Anterior cingulate cortex (tissue), 58 donors: ENCODE measurements at regions not wholly inside any gene's neighbourhood (a gene's known extent, or its start where the extent isn't known, plus 50 kb on each side); places are given as distances from the start of the nearest gene placed in this dataset.
"Not testable (repeated sequence)": the region's sequence is repeated elsewhere in the genome, so short reads cannot be mapped to it uniquely, and the experiment has no call there.

Experiments
- DNase-seq, 58 donors: peaks; one replicate each; lab custom pipeline; 2025; lab: John Stamatoyannopoulos, UW

GRCh38 chr9:81455462-81456219, 233.7 kb downstream of the TLE1 start:
- DNase-seq, result peak in 1 of 58 donors; percentile 12

- no peak for DNase-seq
Observed at GRCh38 chr9:81445331-81445921, 243.9 kb downstream of the TLE1 start.

GRCh38 chr9:81431641-81432040, 257.7 kb downstream of the TLE1 start:
- DNase-seq, result no peak

- DNase-seq, result no peak
Observed at GRCh38 chr9:81430727-81431126, 258.6 kb downstream of the TLE1 start.

GRCh38 chr9:81427870-81428269, 261.5 kb downstream of the TLE1 start:
- no peak for DNase-seq

- no peak for DNase-seq
Observed at GRCh38 chr9:81424431-81424830, 264.9 kb downstream of the TLE1 start.

GRCh38 chr9:81423589-81424326, 265.6 kb downstream of the TLE1 start:
- no peak for DNase-seq

- DNase-seq, result not testable (repeated sequence)
Observed at GRCh38 chr9:81421090-81421489, 268.3 kb downstream of the TLE1 start.

GRCh38 chr9:81420024-81420423, 269.3 kb downstream of the TLE1 start:
- no peak for DNase-seq

- DNase-seq, result no peak
Observed at GRCh38 chr9:81417941-81418340, 271.4 kb downstream of the TLE1 start.

- no peak for DNase-seq
Observed at GRCh38 chr9:81417299-81417675, 272.1 kb downstream of the TLE1 start.

- no peak for DNase-seq
Observed at GRCh38 chr9:81416476-81417298, 272.7 kb downstream of the TLE1 start.

GRCh38 chr9:81414836-81415235, 274.5 kb downstream of the TLE1 start:
- no peak for DNase-seq

- DNase-seq, result no peak
Observed at GRCh38 chr9:81411961-81412360, 277.4 kb downstream of the TLE1 start.

GRCh38 chr9:81410201-81410600, 279.1 kb downstream of the TLE1 start:
- DNase-seq, result no peak

- no peak for DNase-seq
Observed at GRCh38 chr9:81408951-81409350, 280.4 kb downstream of the TLE1 start.

- DNase-seq, result no peak
Observed at GRCh38 chr9:81404931-81405598, 284.3 kb downstream of the TLE1 start.

GRCh38 chr9:81397481-81398381, 291.6 kb downstream of the TLE1 start:
- DNase-seq, result no peak

GRCh38 chr9:81396528-81396927, 292.8 kb downstream of the TLE1 start:
- DNase-seq, result no peak
